NCI-H524 (cell line): ENCODE measurements at regions not wholly inside any gene's neighbourhood (a gene's known extent, or its start where the extent isn't known, plus 50 kb on each side); places are given as distances from the start of the nearest gene placed in this dataset.
"Not testable (repeated sequence)": the region's sequence is repeated elsewhere in the genome, so short reads cannot be mapped to it uniquely, and the experiment has no call there.

Experiments
- DNase-seq, 2 experiments: peaks; one replicate each; lab custom pipeline; 2025; lab: John Stamatoyannopoulos, UW

DNA sequence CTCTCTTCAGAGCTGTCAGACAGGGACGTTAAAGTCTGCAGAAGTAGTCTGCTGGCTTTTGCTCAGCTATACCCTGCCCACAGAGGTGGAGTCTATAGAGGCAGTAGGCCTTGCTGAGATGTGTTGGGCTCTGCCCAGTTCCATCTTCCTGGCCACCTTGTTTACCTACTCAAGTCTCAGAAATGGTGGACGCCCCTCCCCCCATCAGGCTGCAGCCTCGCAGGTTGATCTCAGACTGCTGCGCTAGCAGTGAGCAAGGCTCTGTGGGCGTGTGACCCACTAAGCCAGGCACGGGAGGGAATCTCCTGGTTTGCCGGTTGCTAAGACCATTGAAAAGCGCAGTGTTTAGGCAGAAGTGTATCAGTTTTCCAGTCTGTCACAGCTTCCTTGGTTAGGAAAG, 305.0 kb downstream of the BCKDHB start:
- no peak for DNase-seq

DNA sequence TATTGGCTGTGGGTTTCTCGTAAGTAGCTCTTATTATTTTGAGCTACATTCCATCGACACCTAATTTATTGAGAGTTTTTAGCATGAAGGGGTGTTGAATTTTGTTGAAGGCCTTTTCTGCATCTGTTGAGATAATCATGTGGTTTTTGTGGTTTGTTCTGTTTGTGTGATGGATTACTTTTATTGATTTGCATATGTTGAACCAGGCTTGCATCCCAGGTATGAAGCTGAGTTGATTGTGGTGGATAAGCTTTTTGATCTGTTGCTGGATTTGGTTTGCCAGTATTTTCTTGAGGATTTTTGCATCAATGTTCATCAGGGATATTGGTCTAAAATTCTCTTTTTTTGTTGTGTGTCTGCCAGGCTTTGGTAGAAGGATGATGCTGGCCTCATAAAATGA, 301.5 kb downstream of the BCKDHB start:
- not testable (repeated sequence) for DNase-seq

DNA sequence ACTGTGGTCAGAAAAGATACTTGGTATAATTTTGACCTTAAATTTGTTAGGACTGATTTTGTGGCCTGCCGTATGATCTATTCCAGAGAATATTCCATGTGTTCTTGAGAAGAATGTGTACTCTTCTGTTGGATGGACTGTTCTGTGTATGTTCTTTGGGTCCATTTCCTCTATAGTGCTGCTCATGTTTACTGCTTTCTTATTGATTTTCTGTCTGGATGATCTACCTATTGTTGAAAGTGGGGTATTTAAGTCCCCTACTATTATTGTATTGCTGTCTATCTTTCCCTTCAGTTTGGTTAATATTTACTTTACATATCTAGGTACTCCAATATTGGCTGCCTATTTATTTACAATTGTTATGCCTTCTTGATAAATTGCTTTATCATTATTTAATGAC, 298.4 kb downstream of the BCKDHB start:
- no peak for DNase-seq

DNA sequence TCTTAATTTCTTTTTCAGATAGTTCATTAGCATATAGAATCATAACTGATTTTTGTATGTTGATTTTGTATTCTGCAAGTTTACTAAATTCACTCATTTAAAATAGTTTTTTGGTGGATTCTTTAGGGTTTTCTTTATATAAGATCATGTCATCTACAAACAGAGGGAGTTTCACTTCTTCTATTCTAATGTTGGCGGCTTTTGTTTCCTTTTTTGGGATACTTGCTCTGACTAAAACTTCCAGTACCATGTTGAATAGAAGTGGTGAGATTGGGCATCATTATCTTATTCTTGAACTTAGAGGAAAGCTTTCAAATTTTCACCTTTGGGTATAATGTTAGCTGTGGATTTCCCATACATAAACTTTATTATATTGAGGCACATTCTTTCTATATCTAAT, 296.9 kb downstream of the BCKDHB start:
- DNase-seq, result no peak

DNA sequence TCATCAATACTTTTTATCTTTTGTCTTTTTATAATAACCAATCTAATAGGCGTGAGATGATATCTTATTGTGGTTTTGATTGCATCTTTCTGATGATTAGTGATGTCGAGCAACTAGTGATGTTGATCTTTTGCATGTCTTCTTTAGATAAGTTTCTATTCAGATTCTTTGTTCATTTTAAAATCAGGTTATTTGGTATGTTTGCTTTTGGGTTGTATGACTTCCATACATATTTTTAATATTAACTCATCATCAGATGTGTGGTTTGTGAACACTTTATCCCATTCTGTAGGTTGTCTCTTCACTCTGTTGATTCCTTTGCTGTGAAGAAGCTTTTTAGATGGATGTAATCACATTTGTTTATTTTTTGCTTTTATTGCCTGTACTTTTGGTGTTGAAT, 295.8 kb downstream of the BCKDHB start:
- no peak for DNase-seq
